Keratinocyte (primary cell): ENCODE measurements at regions not wholly inside any gene's neighbourhood (a gene's known extent, or its start where the extent isn't known, plus 50 kb on each side); places are given as distances from the start of the nearest gene placed in this dataset.

Experiments used
- CTCF ChIP-seq, 3 experiments: IDR thresholded peaks in 1 of 3; conservative IDR thresholded peaks in 1 of 3; optimal IDR thresholded peaks in 1 of 3; 2 replicates in 2 of 3; 3 replicates in 1 of 3; pipeline versions ENCODE3 to v1.5.1; 2011; ENCODE audit warnings: low read length in 3 of 3, mild to moderate bottlenecking in 3 of 3, moderate library complexity in 2 of 3, control low read depth in 1 of 3, inconsistent platforms in 1 of 3; ENCODE audit not compliant: insufficient read depth in 2 of 3; ENCODE audit errors: extremely low read depth in 1 of 3
- EZH2 ChIP-seq: IDR thresholded peaks from one replicate; pipeline ENCODE4 v1.6.1; 2012; ENCODE audit warnings: inconsistent platforms, mild to moderate bottlenecking, low read length, moderate library complexity

- TF ChIP-seq CTCF (optimal IDR thresholded peaks at IDR 0.05 in 1 of 3, IDR thresholded peaks at IDR 0.05 in 1 of 3, conservative IDR thresholded peaks at IDR 0.05 in 1 of 3; ENCODE audit: extremely low read depth in 1 of 3, insufficient read depth in 2 of 3, low read length in 3 of 3): no peak
- no peak for TF ChIP-seq EZH2
These were observed 350.2 kb upstream of the CDH4 start for GRCh38 chr20:60901831-60902230.
